Uterus (tissue), 3 donors: ENCODE measurements at regions not wholly inside any gene's neighbourhood (a gene's known extent, or its start where the extent isn't known, plus 50 kb on each side); places are given as distances from the start of the nearest gene placed in this dataset.

ENCODE experiments used
- DNase-seq, 2 donors: peaks; one replicate each; pipeline ENCODE4 v3.0.0-alpha.2; 2019 to 2020
- H3K27ac ChIP-seq, 2 donors: fragments of 200-600 bp; sonication (generic); 1 replicate in 1 of 2; 2 replicates in 1 of 2; pipeline ENCODE4 v1.5.1; 2016 to 2018
- H3K27me3 ChIP-seq, 2 donors: fragments of 200-600 bp; sonication (generic); one replicate each; pipeline ENCODE4 v1.5.1; 2018 to 2019; ENCODE audit warnings: control low read depth in 1 of 2
- H3K36me3 ChIP-seq, 2 donors: fragments of 200-600 bp; sonication (generic); one replicate each; pipeline ENCODE4 v1.5.1; 2019; ENCODE audit warnings: control low read depth in 1 of 2
- H3K4me1 ChIP-seq, 2 donors: fragments of 200-600 bp; sonication (generic); one replicate each; pipeline ENCODE4 v1.5.1; 2018 to 2019; ENCODE audit warnings: control low read depth in 1 of 2
- H3K4me3 ChIP-seq, 2 donors: fragments of 200-600 bp; sonication (generic); 1 replicate in 1 of 2; 2 replicates in 1 of 2; pipeline ENCODE4 v1.5.1; 2018 to 2019; ENCODE audit warnings: mild to moderate bottlenecking in 1 of 2
- H3K9me3 ChIP-seq, 2 donors: fragments of 200-600 bp; sonication (generic); one replicate each; pipeline ENCODE4 v1.5.1; 2019; ENCODE audit warnings: control low read depth in 1 of 2
- CTCF ChIP-seq, 4 experiments: fragments of 200-600 bp in 2 of 4; fragments of 450-650 bp in 2 of 4; sonication (generic) in 2 of 4; IDR thresholded peaks; one replicate each; pipeline ENCODE4 v1.5.1; 2016 to 2019; ENCODE audit warnings: antibody characterized with exemption in 4 of 4, mild to moderate bottlenecking in 2 of 4, moderate library complexity in 1 of 4
- POLR2A ChIP-seq, 2 donors: fragments of 450-650 bp; IDR thresholded peaks; one replicate each; pipeline ENCODE4 v1.6.1; 2016; ENCODE audit warnings: antibody characterized with exemption in 2 of 2, mild to moderate bottlenecking in 1 of 2, moderate library complexity in 1 of 2
- intact Hi-C: fragments of 100-400 bp; cut with DNase I; formaldehyde crosslinking; loops from one replicate; pipeline ENCODE4 v1.15.1; 2023; ENCODE audit warnings: low total_unique reads
- donor health status: DM: yes; HTN: yes; CAD: no.

- intact Hi-C loops: no loop called here
- no peaks in the 10 kb centered on the region for H3K27me3 ChIP-seq
- no peak for TF ChIP-seq CTCF (IDR thresholded peaks at IDR 0.05)
- no peak for TF ChIP-seq POLR2A (IDR thresholded peaks at IDR 0.05)
- H3K36me3 ChIP-seq: no peaks in the 10 kb centered on the region
- H3K4me1 ChIP-seq: no peaks in the 10 kb centered on the region
- DNase-seq: no peak
- no peaks in the 10 kb centered on the region for H3K9me3 ChIP-seq
- no peak overlapping the region for H3K4me3 ChIP-seq
- H3K27ac ChIP-seq: no peak overlapping the region
Observed at GRCh38 chr7:68642727-68643126, 955.5 kb upstream of the AUTS2 start.

GRCh38 chr7:68663392-68663791, 934.9 kb upstream of the AUTS2 start:
- no peak for DNase-seq
- intact Hi-C loops: no loop called here

GRCh38 chr7:68671046-68671445, 927.2 kb upstream of the AUTS2 start:
- intact Hi-C loops: no loop called here
- no peaks in the 10 kb centered on the region for H3K4me1 ChIP-seq
- no peak overlapping the region for H3K27ac ChIP-seq
- H3K9me3 ChIP-seq: no peaks in the 10 kb centered on the region
- H3K36me3 ChIP-seq: no peaks in the 10 kb centered on the region
- TF ChIP-seq POLR2A (IDR thresholded peaks at IDR 0.05) (no peak), CTCF (IDR thresholded peaks at IDR 0.05) (no peak)
- no peaks in the 10 kb centered on the region for H3K27me3 ChIP-seq
- DNase-seq: no peak
- H3K4me3 ChIP-seq: no peak overlapping the region

More at GRCh38 chr7:68663392-68663791, 934.9 kb upstream of the AUTS2 start:
- Histone ChIP-seq H3K27me3 (no peaks in the 10 kb centered on the region), H3K4me3 (no peak overlapping the region), H3K4me1 (no peaks in the 10 kb centered on the region), H3K27ac (no peak overlapping the region), H3K36me3 (no peaks in the 10 kb centered on the region), H3K9me3 (no peaks in the 10 kb centered on the region)
- TF ChIP-seq POLR2A (IDR thresholded peaks at IDR 0.05) (no peak), CTCF (IDR thresholded peaks at IDR 0.05) (no peak)

GRCh38 chr7:68671671-68672070, 926.6 kb upstream of the AUTS2 start:
- Histone ChIP-seq H3K27me3 (no peaks in the 10 kb centered on the region), H3K4me3 (no peak overlapping the region), H3K9me3 (no peaks in the 10 kb centered on the region), H3K27ac (no peak overlapping the region), H3K4me1 (no peaks in the 10 kb centered on the region), H3K36me3 (no peaks in the 10 kb centered on the region)
- DNase-seq: no peak
- intact Hi-C loops: no loop called here
- TF ChIP-seq CTCF (IDR thresholded peaks at IDR 0.05) (no peak), POLR2A (IDR thresholded peaks at IDR 0.05) (no peak)

- no peak for DNase-seq
- TF ChIP-seq CTCF (IDR thresholded peaks at IDR 0.05): no peak
- TF ChIP-seq POLR2A (IDR thresholded peaks at IDR 0.05): no peak
- Histone ChIP-seq H3K9me3 (no peaks in the 10 kb centered on the region), H3K27me3 (no peaks in the 10 kb centered on the region), H3K4me1 (no peaks in the 10 kb centered on the region), H3K4me3 (no peak overlapping the region), H3K27ac (no peak overlapping the region), H3K36me3 (no peaks in the 10 kb centered on the region)
- intact Hi-C loops: no loop called here
Observed at GRCh38 chr7:68674826-68675225, 923.4 kb upstream of the AUTS2 start.
